H7 (cell line): ENCODE measurements at regions not wholly inside any gene's neighbourhood (a gene's known extent, or its start where the extent isn't known, plus 50 kb on each side); places are given as distances from the start of the nearest gene placed in this dataset.

Experiments
- DNase-seq: peaks from one replicate; pipeline ENCODE4 v3.0.0; 2012
- H3K27me3 ChIP-seq: 2 replicates; pipeline ENCODE4 v1.6.0; 2011; ENCODE audit warnings: mild to moderate bottlenecking, low read length; ENCODE audit not compliant: control insufficient read depth, insufficient read depth
- H3K36me3 ChIP-seq: replicated peaks from 2 replicates; pipeline ENCODE4 v1.5.1; 2011; ENCODE audit warnings: low read length; ENCODE audit not compliant: control insufficient read depth, insufficient read depth
- H3K4me3 ChIP-seq: 2 replicates; pipeline ENCODE4 v1.5.1; 2011; ENCODE audit warnings: low read depth, mild to moderate bottlenecking, control low read depth, low read length, moderate library complexity; ENCODE audit not compliant: insufficient read depth

- H3K36me3 ChIP-seq = no peaks in the 10 kb centered on the region
- peaks cover 1% of the 10 kb centered on the region; the same call in 1 of the 2 replicates for H3K27me3 ChIP-seq
- no peak overlapping the region for H3K4me3 ChIP-seq
- DNase-seq = no peak
Measured at GRCh38 chr2:66682476-66682875, 247.6 kb downstream of the MEIS1 start.

- no peak for DNase-seq
- H3K36me3 ChIP-seq = no peaks in the 10 kb centered on the region
Measured at GRCh38 chr2:66683064-66683463, 248.1 kb downstream of the MEIS1 start.

GRCh38 chr2:66683599-66683998 lies 248.7 kb downstream of the MEIS1 start:
- H3K4me3 ChIP-seq = no peak overlapping the region
- peaks cover 1% of the 10 kb centered on the region; the same call in 1 of the 2 replicates for H3K27me3 ChIP-seq
- DNase-seq = no peak
- H3K36me3 ChIP-seq = no peaks in the 10 kb centered on the region

More at GRCh38 chr2:66683064-66683463, 248.1 kb downstream of the MEIS1 start:
- H3K27me3 ChIP-seq = peaks cover 1% of the 10 kb centered on the region; the same call in 1 of the 2 replicates
- no peak overlapping the region for H3K4me3 ChIP-seq

GRCh38 chr2:66684289-66684688 lies 249.4 kb downstream of the MEIS1 start:
- Histone ChIP-seq H3K27me3 (peaks cover 1% of the 10 kb centered on the region; the same call in 1 of the 2 replicates), H3K4me3 (no peak overlapping the region)
- DNase-seq = no peak

GRCh38 chr2:66686755-66687154 lies 251.8 kb downstream of the MEIS1 start:
- Histone ChIP-seq H3K4me3 (no peak overlapping the region), H3K27me3 (no peaks in the 10 kb centered on the region; the same call in 1 of the 2 replicates), H3K36me3 (no peaks in the 10 kb centered on the region)
- no peak for DNase-seq

More at GRCh38 chr2:66684289-66684688, 249.4 kb downstream of the MEIS1 start:
- H3K36me3 ChIP-seq = no peaks in the 10 kb centered on the region

GRCh38 chr2:66688951-66689350 lies 254.0 kb downstream of the MEIS1 start:
- no peak overlapping the region for H3K4me3 ChIP-seq
- no peaks in the 10 kb centered on the region for H3K36me3 ChIP-seq
- DNase-seq = no peak
- H3K27me3 ChIP-seq = no peaks in the 10 kb centered on the region

- DNase-seq = no peak
- Histone ChIP-seq H3K36me3 (no peaks in the 10 kb centered on the region), H3K4me3 (no peak overlapping the region), H3K27me3 (no peaks in the 10 kb centered on the region)
Measured at GRCh38 chr2:66689456-66690051, 254.6 kb downstream of the MEIS1 start.

GRCh38 chr2:66691031-66691965 lies 256.4 kb downstream of the MEIS1 start:
- Histone ChIP-seq H3K27me3 (no peaks in the 10 kb centered on the region), H3K4me3 (no peak overlapping the region)
- no peak for DNase-seq

GRCh38 chr2:66692521-66693054 lies 257.7 kb downstream of the MEIS1 start:
- no peak overlapping the region for H3K4me3 ChIP-seq
- no peaks in the 10 kb centered on the region for H3K36me3 ChIP-seq
- no peak for DNase-seq
- H3K27me3 ChIP-seq = no peaks in the 10 kb centered on the region

More at GRCh38 chr2:66691031-66691965, 256.4 kb downstream of the MEIS1 start:
- no peaks in the 10 kb centered on the region for H3K36me3 ChIP-seq

- Histone ChIP-seq H3K27me3 (no peaks in the 10 kb centered on the region), H3K36me3 (no peaks in the 10 kb centered on the region), H3K4me3 (no peak overlapping the region)
- no peak for DNase-seq
Measured at GRCh38 chr2:66693076-66693965, 258.4 kb downstream of the MEIS1 start.

- H3K4me3 ChIP-seq = no peak overlapping the region
- DNase-seq = no peak
- H3K27me3 ChIP-seq = no peaks in the 10 kb centered on the region
- no peaks in the 10 kb centered on the region for H3K36me3 ChIP-seq
Measured at GRCh38 chr2:66694087-66694860, 259.3 kb downstream of the MEIS1 start.

- no peak for DNase-seq
- no peaks in the 10 kb centered on the region for H3K36me3 ChIP-seq
- no peaks in the 10 kb centered on the region for H3K27me3 ChIP-seq
- H3K4me3 ChIP-seq = no peak overlapping the region
Measured at GRCh38 chr2:66695226-66695735, 260.4 kb downstream of the MEIS1 start.

GRCh38 chr2:66696374-66696773 lies 261.4 kb downstream of the MEIS1 start:
- no peak overlapping the region for H3K4me3 ChIP-seq
- no peaks in the 10 kb centered on the region for H3K36me3 ChIP-seq
- no peak for DNase-seq
- H3K27me3 ChIP-seq = no peaks in the 10 kb centered on the region
